Endothelial cell of umbilical vein (primary cell): ENCODE measurements at regions not wholly inside any gene's neighbourhood (a gene's known extent, or its start where the extent isn't known, plus 50 kb on each side); places are given as distances from the start of the nearest gene placed in this dataset.

Experiments used
- POLR2A ChIP-seq: IDR thresholded peaks from 2 replicates; pipeline ENCODE4 v1.6.1; 2012; ENCODE audit warnings: low read depth, mild to moderate bottlenecking, control low read depth, low read length
- TF ChIP-seq, protein P1 (sequence below), 2 donors: IDR thresholded peaks; 1 replicate in 1 of 2; 2 replicates in 1 of 2; pipeline ENCODE4 v1.5.1; 2011; ENCODE audit warnings: low read length in 2 of 2, mild to moderate bottlenecking in 2 of 2, moderate library complexity in 2 of 2, control low read depth in 1 of 2, inconsistent platforms in 1 of 2, low read depth in 1 of 2; ENCODE audit not compliant: insufficient read depth in 1 of 2; ENCODE audit errors: extremely low read depth in 1 of 2
- TF ChIP-seq, protein P2 (sequence below): IDR thresholded peaks from 2 replicates; pipeline ENCODE4 v1.6.1; 2011; ENCODE audit not compliant: insufficient read depth, insufficient read length

DNA sequence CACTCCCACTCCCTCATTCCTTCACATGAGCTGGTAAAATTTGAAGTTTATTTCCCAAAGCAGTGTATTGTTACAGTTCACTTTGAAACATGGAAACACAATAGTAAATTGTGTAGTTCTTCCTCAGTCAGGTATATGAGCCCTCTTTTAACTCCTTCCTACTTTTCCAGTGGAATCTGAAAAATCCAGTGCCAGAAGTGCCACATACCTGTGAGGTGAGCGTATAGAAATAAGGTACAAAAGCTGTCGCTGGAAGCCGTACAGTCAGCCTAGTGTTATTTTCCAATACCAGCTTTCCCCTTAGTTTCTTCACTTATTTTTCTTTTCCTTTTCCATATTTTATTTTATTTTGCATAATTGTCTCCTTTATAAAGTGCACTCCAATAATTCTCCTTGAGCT, 81.7 kb upstream of the CADM2 start:
- TF ChIP-seq, protein P1, sequence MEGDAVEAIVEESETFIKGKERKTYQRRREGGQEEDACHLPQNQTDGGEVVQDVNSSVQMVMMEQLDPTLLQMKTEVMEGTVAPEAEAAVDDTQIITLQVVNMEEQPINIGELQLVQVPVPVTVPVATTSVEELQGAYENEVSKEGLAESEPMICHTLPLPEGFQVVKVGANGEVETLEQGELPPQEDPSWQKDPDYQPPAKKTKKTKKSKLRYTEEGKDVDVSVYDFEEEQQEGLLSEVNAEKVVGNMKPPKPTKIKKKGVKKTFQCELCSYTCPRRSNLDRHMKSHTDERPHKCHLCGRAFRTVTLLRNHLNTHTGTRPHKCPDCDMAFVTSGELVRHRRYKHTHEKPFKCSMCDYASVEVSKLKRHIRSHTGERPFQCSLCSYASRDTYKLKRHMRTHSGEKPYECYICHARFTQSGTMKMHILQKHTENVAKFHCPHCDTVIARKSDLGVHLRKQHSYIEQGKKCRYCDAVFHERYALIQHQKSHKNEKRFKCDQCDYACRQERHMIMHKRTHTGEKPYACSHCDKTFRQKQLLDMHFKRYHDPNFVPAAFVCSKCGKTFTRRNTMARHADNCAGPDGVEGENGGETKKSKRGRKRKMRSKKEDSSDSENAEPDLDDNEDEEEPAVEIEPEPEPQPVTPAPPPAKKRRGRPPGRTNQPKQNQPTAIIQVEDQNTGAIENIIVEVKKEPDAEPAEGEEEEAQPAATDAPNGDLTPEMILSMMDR (IDR thresholded peaks at IDR 0.05; ENCODE audit: extremely low read depth in 1 of 2, insufficient read depth in 1 of 2, low read depth in 1 of 2, low read length in 2 of 2), result no peak
- TF ChIP-seq POLR2A, result no peak
- TF ChIP-seq, protein P2, sequence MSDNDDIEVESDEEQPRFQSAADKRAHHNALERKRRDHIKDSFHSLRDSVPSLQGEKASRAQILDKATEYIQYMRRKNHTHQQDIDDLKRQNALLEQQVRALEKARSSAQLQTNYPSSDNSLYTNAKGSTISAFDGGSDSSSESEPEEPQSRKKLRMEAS, result no peak
